PC-9 (cell line): ENCODE measurements at regions not wholly inside any gene's neighbourhood (a gene's known extent, or its start where the extent isn't known, plus 50 kb on each side); places are given as distances from the start of the nearest gene placed in this dataset.

Experiments
- BruUV-seq: library from RNA; stranded (reverse); fragments of 400-500 nt; replicated peaks from 2 replicates; lab custom pipeline; 2021; lab: Mats Ljungman, UMichigan
- CTCF ChIA-PET: fragments of 300-600 bp; sonication (Branson Sonifier 250); formaldehyde crosslinking; loops from one replicate; lab custom pipeline; 2022; ENCODE audit warnings: antibody characterized with exemption; lab: Charles Lee
- POLR2A ChIA-PET: fragments of 300-600 bp; sonication (Branson Sonifier 250); formaldehyde crosslinking; loops from one replicate; lab custom pipeline; 2022; ENCODE audit warnings: antibody characterized with exemption; ENCODE audit not compliant: unreplicated experiment; lab: Charles Lee
- DNase-seq, 2 experiments: peaks; one replicate each; pipeline versions ENCODE4 v3.0.0 to v3.0.0-alpha.2; 2015 to 2022; ENCODE audit warnings: mixed read lengths in 1 of 2
- H2AFZ ChIP-seq: fragments of 200-600 bp; sonication (generic); 2 replicates; pipeline ENCODE4 v1.8.1; 2017; ENCODE audit warnings: antibody characterized with exemption
- H3F3A ChIP-seq: fragments of 200-600 bp; sonication (generic); 2 replicates; pipeline ENCODE4 v1.8.1; 2017; ENCODE audit warnings: antibody characterized with exemption, mild to moderate bottlenecking, low read depth; ENCODE audit not compliant: insufficient read depth
- H3K27ac ChIP-seq: fragments of 200-600 bp; sonication (generic); 2 replicates; pipeline ENCODE4 v1.6.1; 2016; ENCODE audit warnings: mixed run types
- H3K27me3 ChIP-seq: fragments of 200-600 bp; sonication (generic); 2 replicates; pipeline ENCODE4 v1.6.1; 2016; ENCODE audit warnings: low read depth, mixed run types; ENCODE audit not compliant: insufficient read depth
- H3K36me3 ChIP-seq: fragments of 200-600 bp; sonication (generic); 2 replicates; pipeline ENCODE4 v1.6.1; 2016; ENCODE audit warnings: low read depth, mixed run types
- H3K4me1 ChIP-seq: fragments of 200-600 bp; sonication (generic); replicated peaks from 2 replicates; pipeline ENCODE4 v1.6.1; 2016; ENCODE audit warnings: mixed run types; ENCODE audit not compliant: insufficient read depth
- H3K4me2 ChIP-seq: fragments of 200-600 bp; sonication (generic); 2 replicates; pipeline ENCODE4 v1.6.1; 2017; ENCODE audit warnings: mixed run types
- H3K4me3 ChIP-seq: fragments of 200-600 bp; sonication (generic); 2 replicates; pipeline ENCODE4 v1.6.1; 2016; ENCODE audit warnings: mixed run types
- H3K79me2 ChIP-seq: fragments of 200-600 bp; sonication (generic); 2 replicates; pipeline ENCODE4 v1.6.1; 2017; ENCODE audit warnings: low read depth, mixed run types
- H3K9me2 ChIP-seq: fragments of 200-600 bp; sonication (generic); 2 replicates; pipeline ENCODE4 v1.8.1; 2017; ENCODE audit warnings: mild to moderate bottlenecking; ENCODE audit not compliant: insufficient read depth
- H3K9me3 ChIP-seq: fragments of 200-600 bp; sonication (generic); 2 replicates; pipeline ENCODE4 v1.8.1; 2016; ENCODE audit warnings: low read depth; ENCODE audit not compliant: insufficient read depth
- H4K20me1 ChIP-seq: fragments of 200-600 bp; sonication (generic); 2 replicates; pipeline ENCODE4 v1.8.1; 2017; ENCODE audit not compliant: insufficient read depth
- CTCF ChIP-seq: fragments of 200-600 bp; sonication (generic); conservative IDR thresholded peaks from 2 replicates; pipeline ENCODE4 v1.6.1; 2017; ENCODE audit warnings: mixed run types, antibody characterized with exemption, mild to moderate bottlenecking, moderate library complexity
- EZH2 ChIP-seq: fragments of 200-600 bp; sonication (generic); IDR thresholded peaks from 2 replicates; pipeline ENCODE4 v1.8.0; 2017; ENCODE audit warnings: antibody characterized with exemption, low read depth
- intact Hi-C: fragments of 100-400 bp; cut with micrococcal nuclease; formaldehyde crosslinking; loops from one replicate; pipeline ENCODE4 v1.10.0; 2022; ENCODE audit not compliant: unreplicated experiment

DNA sequence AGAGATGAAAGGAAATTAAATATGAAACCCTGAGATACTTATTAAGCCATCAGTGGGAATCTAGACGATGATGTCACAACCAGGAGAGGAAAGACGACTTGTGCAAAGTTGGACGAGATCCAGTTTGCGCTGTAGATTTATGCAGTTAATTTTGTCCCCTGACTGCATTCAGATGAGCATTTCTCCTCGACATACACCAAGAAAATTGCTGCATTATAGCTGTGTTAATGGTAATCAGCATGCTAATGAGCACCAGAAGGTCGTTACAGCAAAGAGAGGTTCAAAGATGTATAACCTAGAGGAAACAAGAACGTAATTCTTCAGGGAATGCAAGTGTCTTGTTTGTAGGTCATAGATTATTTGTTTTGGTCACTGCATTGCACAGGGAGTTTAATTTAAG, 371.7 kb downstream of the RBM26 start:
- BruUV-seq, result no TSS peak
- ChIA-PET CTCF (interaction anchor here (0.6 kb wide), 1 partner anchor 879 kb away, joined by 3 read pairs; no protein-coding TSS in a partner anchor), POLR2A (no interaction called here)
- Histone ChIP-seq H3K9me2 (no peaks in the 10 kb centered on the region; the same call in 1 of the 2 replicates), H3K27me3 (no peaks in the 10 kb centered on the region), H3K9me3 (no peaks in the 10 kb centered on the region), H4K20me1 (no peaks in the 10 kb centered on the region), H3K4me2 (no peak overlapping the region), H3K79me2 (no peaks in the 10 kb centered on the region), H3K36me3 (no peaks in the 10 kb centered on the region), H3K4me1 (no peaks in the 10 kb centered on the region), H2AFZ (no peak overlapping the region), H3K4me3 (no peak overlapping the region), H3F3A (no peaks in the 10 kb centered on the region), H3K27ac (no peak overlapping the region)
- intact Hi-C loops, result no loop called here
- DNase-seq, result no peak
- TF ChIP-seq CTCF, result no peak
- TF ChIP-seq EZH2, result no peak

- H3K79me2 ChIP-seq, result no peaks in the 10 kb centered on the region
- no peaks in the 10 kb centered on the region for H3F3A ChIP-seq
- H3K9me2 ChIP-seq, result no peaks in the 10 kb centered on the region
- ChIA-PET CTCF (no interaction called here), POLR2A (no interaction called here)
- no peak overlapping the region for H3K27ac ChIP-seq
- H3K4me1 ChIP-seq, result no peaks in the 10 kb centered on the region
- no peaks in the 10 kb centered on the region for H3K27me3 ChIP-seq
- no peaks in the 10 kb centered on the region for H4K20me1 ChIP-seq
- no peak overlapping the region for H2AFZ ChIP-seq
- intact Hi-C loops, result no loop called here
- no peak overlapping the region for H3K4me3 ChIP-seq
- no peaks in the 10 kb centered on the region for H3K36me3 ChIP-seq
- TF ChIP-seq EZH2 (no peak), CTCF (no peak)
- no peak overlapping the region for H3K4me2 ChIP-seq
- H3K9me3 ChIP-seq, result no peaks in the 10 kb centered on the region
- BruUV-seq, result no TSS peak
- DNase-seq, result no peak
Observed at GRCh38 chr13:79030513-79030912, 371.6 kb upstream of the OBI1 start.

GRCh38 chr13:79018166-79018565, 359.2 kb upstream of the OBI1 start:
- no peak for DNase-seq

More at GRCh38 chr13:79018166-79018565, 359.2 kb upstream of the OBI1 start:
- BruUV-seq, result no TSS peak
- Histone ChIP-seq H3K4me1 (no peaks in the 10 kb centered on the region), H2AFZ (no peak overlapping the region), H3F3A (no peaks in the 10 kb centered on the region), H3K9me3 (peaks cover 11% of the 10 kb centered on the region), H3K9me2 (no peaks in the 10 kb centered on the region), H3K4me2 (no peak overlapping the region), H3K27ac (no peak overlapping the region), H3K36me3 (no peaks in the 10 kb centered on the region), H3K79me2 (no peaks in the 10 kb centered on the region), H3K4me3 (no peak overlapping the region), H4K20me1 (no peaks in the 10 kb centered on the region), H3K27me3 (no peaks in the 10 kb centered on the region)
- intact Hi-C loops, result no loop called here
- CTCF ChIA-PET, result no interaction called here
- POLR2A ChIA-PET, result no interaction called here
- no peak for TF ChIP-seq CTCF
- TF ChIP-seq EZH2, result no peak
